HepG2 (cell line): ENCODE measurements at regions not wholly inside any gene's neighbourhood (a gene's known extent, or its start where the extent isn't known, plus 50 kb on each side); places are given as distances from the start of the nearest gene placed in this dataset.

Experiments used
- ATAC-seq: fragments of 200-7000 bp; cut with Tn5 transposase; 3 replicates; pipeline ENCODE4 v1.9.1; 2020; ENCODE audit warnings: mild to moderate bottlenecking, moderate library complexity
- BruUV-seq: library from RNA; stranded (reverse); fragments of 400-500 nt; replicated peaks from 2 replicates; lab custom pipeline; 2021; lab: Mats Ljungman, UMichigan
- CTCF ChIA-PET: fragments of 300-600 bp; formaldehyde crosslinking; extraction: SDS; loops from one replicate; lab custom pipeline; 2021; ENCODE audit warnings: low total read pairs, inconsistent platforms, low intra/inter-chr PET ratio; lab: Yijun Ruan, JAX
- POLR2A ChIA-PET: fragments of 350-600 bp; sonication (Branson Sonifier 250); formaldehyde crosslinking; loops from one replicate; lab custom pipeline; 2020; ENCODE audit warnings: antibody characterized with exemption, inconsistent platforms; lab: Yijun Ruan, JAX
- DNase-seq: peaks from one replicate; pipeline ENCODE4 v3.0.0-alpha.2; 2015; ENCODE audit warnings: low spot score
- FAIRE-seq: peaks from 3 replicates; lab custom pipeline; 2011; peaks lifted over from hg19 to GRCh38; lab: Jason Lieb, UNC
- H2AFZ ChIP-seq: one replicate; pipeline ENCODE4 v1.6.1; 2011; ENCODE audit warnings: low read length, inconsistent platforms
- H3K27ac ChIP-seq: fragments of 300-600 bp; 3 replicates; pipeline ENCODE4 v1.8.0; 2011; ENCODE audit warnings: mixed run types, mild to moderate bottlenecking, mixed read lengths, low read length, inconsistent platforms; ENCODE audit not compliant: insufficient read depth; ENCODE audit errors: extremely low read length
- H3K27me3 ChIP-seq, 2 experiments: fragments of 200-600 bp in 1 of 2; 2 replicates in 1 of 2; 3 replicates in 1 of 2; pipeline versions ENCODE4 v1.6.0 to v1.8.0; 2011; ENCODE audit warnings: low read length in 2 of 2, mild to moderate bottlenecking in 2 of 2, moderate library complexity in 2 of 2, inconsistent platforms in 1 of 2; ENCODE audit not compliant: insufficient read depth in 2 of 2, control insufficient read depth in 1 of 2
- H3K36me3 ChIP-seq, 2 experiments: fragments of 200-600 bp in 1 of 2; replicated peaks in 1 of 2; 2 replicates in 1 of 2; 3 replicates in 1 of 2; pipeline versions ENCODE4 v1.5.1 to v1.8.0; 2011; ENCODE audit warnings: low read length in 2 of 2, inconsistent platforms in 1 of 2; ENCODE audit not compliant: insufficient read depth in 2 of 2, control insufficient read depth in 1 of 2
- H3K4me1 ChIP-seq: 2 replicates; pipeline ENCODE4 v1.5.1; 2012; ENCODE audit warnings: low read length, inconsistent platforms; ENCODE audit not compliant: insufficient read depth
- H3K4me2 ChIP-seq: 2 replicates; pipeline ENCODE4 v1.6.0; 2011; ENCODE audit warnings: low read depth, low read length, inconsistent platforms
- H3K4me3 ChIP-seq, 3 experiments: fragments of 200-600 bp in 1 of 3; sonication (generic), shearing (Covaris generic) in 1 of 3; replicated peaks in 1 of 3; 2 replicates each; pipeline ENCODE4 v1.5.1; 2011 to 2016; ENCODE audit warnings: low read length in 3 of 3, inconsistent platforms in 2 of 3, low read depth in 2 of 3, mild to moderate bottlenecking in 2 of 3, control low read depth in 1 of 3, mixed read lengths in 1 of 3; ENCODE audit not compliant: insufficient read depth in 1 of 3
- H3K79me2 ChIP-seq: one replicate; pipeline ENCODE4 v1.6.1; 2011; ENCODE audit warnings: low read length, inconsistent platforms; ENCODE audit not compliant: insufficient read depth
- H3K9ac ChIP-seq: 2 replicates; pipeline ENCODE4 v1.6.0; 2011; ENCODE audit warnings: mild to moderate bottlenecking, low read depth, low read length, inconsistent platforms; ENCODE audit not compliant: insufficient read depth
- H3K9me3 ChIP-seq: 2 replicates; pipeline ENCODE4 v1.5.1; 2012; ENCODE audit warnings: mild to moderate bottlenecking, low read length
- H4K20me1 ChIP-seq: 2 replicates; pipeline ENCODE4 v1.6.0; 2011; ENCODE audit warnings: inconsistent platforms, mild to moderate bottlenecking, low read length, moderate library complexity; ENCODE audit not compliant: insufficient read depth
- ELF4 ChIP-seq: sonication (generic); formaldehyde crosslinking; IDR thresholded peaks from 2 replicates; pipeline ENCODE4 v1.5.0; 2020; ENCODE audit warnings: missing genetic modification reagents, mild to moderate bottlenecking, moderate library complexity, borderline replicate concordance
- FOXP1 ChIP-seq, 2 experiments: fragments of 450-650 bp in 1 of 2; IDR thresholded peaks; 2 replicates each; pipeline ENCODE4 v1.6.1; 2017 to 2018; ENCODE audit warnings: antibody characterized with exemption in 1 of 2
- KDM6A ChIP-seq: IDR thresholded peaks from 2 replicates; pipeline ENCODE4 v1.6.1; 2016; ENCODE audit warnings: low read depth
- MIER2 ChIP-seq: IDR thresholded peaks from 2 replicates; pipeline ENCODE4 v1.6.1; 2016; ENCODE audit warnings: missing biosample characterization, missing genetic modification reagents
- POLR2A ChIP-seq, 2 experiments: IDR thresholded peaks; 2 replicates each; pipeline ENCODE4 v1.6.1; 2011; ENCODE audit warnings: low read depth in 2 of 2, low read length in 2 of 2, mild to moderate bottlenecking in 1 of 2, moderate library complexity in 1 of 2; ENCODE audit not compliant: insufficient read depth in 1 of 2
- RXRA ChIP-seq: sonication (generic); formaldehyde crosslinking; IDR thresholded peaks from 2 replicates; pipeline ENCODE4 v1.5.1; 2020; ENCODE audit warnings: missing genetic modification reagents
- TARDBP ChIP-seq: sonication (generic); formaldehyde crosslinking; IDR thresholded peaks from 2 replicates; pipeline ENCODE4 v1.8.0; 2022; ENCODE audit warnings: mild to moderate bottlenecking, missing genetic modification reagents
- TBX2 ChIP-seq: sonication (generic); formaldehyde crosslinking; IDR thresholded peaks from 2 replicates; pipeline ENCODE4 v1.5.0; 2020; ENCODE audit warnings: missing genetic modification reagents, mild to moderate bottlenecking, borderline replicate concordance
- ZFP36L1 ChIP-seq: sonication (generic); formaldehyde crosslinking; IDR thresholded peaks from 2 replicates; pipeline ENCODE4 v1.8.0; 2022; ENCODE audit warnings: mild to moderate bottlenecking, missing genetic modification reagents, moderate library complexity
- ZFY ChIP-seq: sonication (generic); formaldehyde crosslinking; IDR thresholded peaks from 2 replicates; pipeline ENCODE4 v1.4.0; 2020; ENCODE audit warnings: missing genetic modification reagents
- ZKSCAN5 ChIP-seq: sonication (generic); formaldehyde crosslinking; IDR thresholded peaks from 2 replicates; pipeline ENCODE4 v1.5.1; 2020; ENCODE audit warnings: mild to moderate bottlenecking, missing genetic modification reagents
- ZNF205 ChIP-seq: IDR thresholded peaks from 2 replicates; pipeline ENCODE4 v1.6.1; 2018; ENCODE audit warnings: missing biosample characterization, missing genetic modification reagents
- ZNF713 ChIP-seq: sonication (generic); formaldehyde crosslinking; IDR thresholded peaks from 2 replicates; pipeline ENCODE4 v1.4.0; 2020; ENCODE audit warnings: mild to moderate bottlenecking, missing genetic modification reagents
- ZNF792 ChIP-seq: IDR thresholded peaks from 2 replicates; pipeline ENCODE4 v1.6.1; 2016
- WGBS: methylation state at CpG from one replicate; pipeline ENCODE4 v1.1.6; 2017; ENCODE audit warnings: low lambda C conversion rate; 5-methylcytosine and 5-hydroxymethylcytosine counted together
- in situ Hi-C: cut with HindIII; loops from 2 replicates; pipeline ENCODE4 v1.10.0; 2017; ENCODE audit warnings: low pct_unique_long_range_greater_than_20kb; ENCODE audit not compliant: extremely low pct_ligation_motif_present
- intact Hi-C: fragments of 100-400 bp; cut with micrococcal nuclease; formaldehyde crosslinking; loops from one replicate; pipeline ENCODE4 v1.10.0; 2022; ENCODE audit not compliant: unreplicated experiment
- TF ChIP-seq, protein P1 (sequence below): sonication (generic); formaldehyde crosslinking; IDR thresholded peaks from 2 replicates; pipeline ENCODE4 v1.5.1; 2020; ENCODE audit warnings: mild to moderate bottlenecking, missing genetic modification reagents, moderate library complexity
- TF ChIP-seq, protein P2 (sequence below): sonication (generic); formaldehyde crosslinking; IDR thresholded peaks from 2 replicates; pipeline ENCODE4 v1.8.0; 2022; ENCODE audit warnings: missing genetic modification reagents, mild to moderate bottlenecking, moderate library complexity, borderline replicate concordance
- TF ChIP-seq, protein P3 (sequence below): sonication (generic); formaldehyde crosslinking; IDR thresholded peaks from 2 replicates; pipeline ENCODE4 v1.5.0; 2020; ENCODE audit warnings: mild to moderate bottlenecking, missing genetic modification reagents, borderline replicate concordance

DNA sequence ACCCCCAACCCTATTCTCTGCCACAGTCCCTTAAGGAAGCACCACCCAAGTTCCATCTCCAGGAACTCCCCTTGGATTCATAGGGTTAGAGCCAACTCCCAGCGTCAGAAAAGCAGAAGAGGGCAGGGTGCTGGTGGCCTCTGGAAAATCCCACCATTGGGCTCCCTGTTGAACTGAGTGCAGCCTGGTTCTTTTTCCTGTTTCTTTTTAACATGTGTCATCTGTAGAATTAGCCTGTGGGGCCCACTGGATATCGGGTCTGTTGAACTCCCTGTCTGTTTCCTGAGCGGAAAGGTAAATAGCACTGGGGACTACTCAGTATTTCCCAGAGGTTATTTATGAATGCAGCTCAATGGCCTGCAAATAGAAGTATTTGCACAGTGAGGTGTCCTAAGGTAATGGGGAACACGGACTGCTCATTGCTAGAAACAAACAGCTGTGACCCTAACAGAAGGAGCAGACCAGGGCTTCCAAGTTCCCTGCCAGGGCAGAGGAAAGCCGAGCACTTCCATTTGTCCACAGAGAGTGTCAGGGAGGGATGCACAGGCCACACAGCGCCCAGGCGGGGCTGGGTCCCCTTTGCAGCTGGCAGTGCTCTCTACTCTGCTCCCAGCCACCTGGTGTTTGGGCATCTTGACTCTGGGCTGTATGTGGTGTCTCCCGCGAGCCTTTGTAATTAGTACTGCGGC lies 102.6 kb downstream of the FHDC1 start:
- Histone ChIP-seq H3K9me3 (0 out of 2 replicates have a peak, but pooled peaks cover 7% of the 10 kb centered on the region), H3K4me1 (peaks cover 33% of the 10 kb centered on the region), H3K4me3 (peak overlapping the region in 2 of 3 experiments; percentile 14 to 62; a peak in 4 of 6 replicates), H4K20me1 (no peaks in the 10 kb centered on the region), H3K27me3 (no peaks in the 10 kb centered on the region), H3K9ac (peak overlapping the region; percentile 12; the same call in 1 of the 2 replicates), H2AFZ (peak overlapping the region; percentile 69), H3K79me2 (no peaks in the 10 kb centered on the region), H3K27ac (peak overlapping the region; percentile 64), H3K36me3 (no peaks in the 10 kb centered on the region), H3K4me2 (peak overlapping the region; percentile 79)
- ATAC-seq, result peak; percentile 96
- intact Hi-C loops, result no loop called here
- CTCF ChIA-PET, result no interaction called here
- POLR2A ChIA-PET, result interaction anchor here (0.6 kb wide), 1 partner anchor 82 kb away, joined by 3 read pairs; no protein-coding TSS in a partner anchor
- in situ Hi-C loops, result no loop called here
- WGBS, result under 1% methylated on average over 5 of the region's 10 CpGs
- BruUV-seq, result no TSS peak
- peak; percentile 88 for FAIRE-seq
- peak; percentile 87 for DNase-seq
- TF ChIP-seq, protein P1, sequence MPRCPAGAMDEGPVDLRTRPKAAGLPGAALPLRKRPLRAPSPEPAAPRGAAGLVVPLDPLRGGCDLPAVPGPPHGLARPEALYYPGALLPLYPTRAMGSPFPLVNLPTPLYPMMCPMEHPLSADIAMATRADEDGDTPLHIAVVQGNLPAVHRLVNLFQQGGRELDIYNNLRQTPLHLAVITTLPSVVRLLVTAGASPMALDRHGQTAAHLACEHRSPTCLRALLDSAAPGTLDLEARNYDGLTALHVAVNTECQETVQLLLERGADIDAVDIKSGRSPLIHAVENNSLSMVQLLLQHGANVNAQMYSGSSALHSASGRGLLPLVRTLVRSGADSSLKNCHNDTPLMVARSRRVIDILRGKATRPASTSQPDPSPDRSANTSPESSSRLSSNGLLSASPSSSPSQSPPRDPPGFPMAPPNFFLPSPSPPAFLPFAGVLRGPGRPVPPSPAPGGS (CRISPR knock-in tag), result peak; percentile 73; the same call in 1 of the 2 replicates
- TF ChIP-seq ZNF792 (peak; percentile 46; the same call in 1 of the 2 replicates), TARDBP (peak; percentile 54), ZKSCAN5 (no peak), ELF4 (CRISPR knock-in tag) (no peak), TBX2 (CRISPR knock-in tag) (peak; percentile 81), MIER2 (CRISPR knock-in tag) (peak; percentile 28; the same call in 1 of the 2 replicates), KDM6A (CRISPR knock-in tag) (peak; percentile 38; the same call in 1 of the 2 replicates), POLR2A (IDR thresholded peaks at IDR 0.05; ENCODE audit: insufficient read depth in 1 of 2, low read depth in 2 of 2, low read length in 2 of 2) (0 out of 4 replicates have a peak, but pooled peaks of 1 of the 2 experiments have one; percentile 39), ZFP36L1 (CRISPR knock-in tag) (no peak), RXRA (peak; percentile 93), ZFY (peak; percentile 41), ZNF713 (CRISPR knock-in tag) (0 out of 2 replicates have a peak, but pooled peaks have one; percentile 45), ZNF205 (peak; percentile 30; the same call in 1 of the 2 replicates), FOXP1 (IDR thresholded peaks at IDR 0.05) (no peak), FOXP1 (CRISPR knock-in tag; IDR thresholded peaks at IDR 0.05) (peak; percentile 80; the same call in 1 of the 2 replicates)
- TF ChIP-seq, protein P2, sequence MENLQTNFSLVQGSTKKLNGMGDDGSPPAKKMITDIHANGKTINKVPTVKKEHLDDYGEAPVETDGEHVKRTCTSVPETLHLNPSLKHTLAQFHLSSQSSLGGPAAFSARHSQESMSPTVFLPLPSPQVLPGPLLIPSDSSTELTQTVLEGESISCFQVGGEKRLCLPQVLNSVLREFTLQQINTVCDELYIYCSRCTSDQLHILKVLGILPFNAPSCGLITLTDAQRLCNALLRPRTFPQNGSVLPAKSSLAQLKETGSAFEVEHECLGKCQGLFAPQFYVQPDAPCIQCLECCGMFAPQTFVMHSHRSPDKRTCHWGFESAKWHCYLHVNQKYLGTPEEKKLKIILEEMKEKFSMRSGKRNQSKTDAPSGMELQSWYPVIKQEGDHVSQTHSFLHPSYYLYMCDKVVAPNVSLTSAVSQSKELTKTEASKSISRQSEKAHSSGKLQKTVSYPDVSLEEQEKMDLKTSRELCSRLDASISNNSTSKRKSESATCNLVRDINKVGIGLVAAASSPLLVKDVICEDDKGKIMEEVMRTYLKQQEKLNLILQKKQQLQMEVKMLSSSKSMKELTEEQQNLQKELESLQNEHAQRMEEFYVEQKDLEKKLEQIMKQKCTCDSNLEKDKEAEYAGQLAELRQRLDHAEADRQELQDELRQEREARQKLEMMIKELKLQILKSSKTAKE (CRISPR knock-in tag), result peak; percentile 55; the same call in 1 of the 2 replicates
- TF ChIP-seq, protein P3, sequence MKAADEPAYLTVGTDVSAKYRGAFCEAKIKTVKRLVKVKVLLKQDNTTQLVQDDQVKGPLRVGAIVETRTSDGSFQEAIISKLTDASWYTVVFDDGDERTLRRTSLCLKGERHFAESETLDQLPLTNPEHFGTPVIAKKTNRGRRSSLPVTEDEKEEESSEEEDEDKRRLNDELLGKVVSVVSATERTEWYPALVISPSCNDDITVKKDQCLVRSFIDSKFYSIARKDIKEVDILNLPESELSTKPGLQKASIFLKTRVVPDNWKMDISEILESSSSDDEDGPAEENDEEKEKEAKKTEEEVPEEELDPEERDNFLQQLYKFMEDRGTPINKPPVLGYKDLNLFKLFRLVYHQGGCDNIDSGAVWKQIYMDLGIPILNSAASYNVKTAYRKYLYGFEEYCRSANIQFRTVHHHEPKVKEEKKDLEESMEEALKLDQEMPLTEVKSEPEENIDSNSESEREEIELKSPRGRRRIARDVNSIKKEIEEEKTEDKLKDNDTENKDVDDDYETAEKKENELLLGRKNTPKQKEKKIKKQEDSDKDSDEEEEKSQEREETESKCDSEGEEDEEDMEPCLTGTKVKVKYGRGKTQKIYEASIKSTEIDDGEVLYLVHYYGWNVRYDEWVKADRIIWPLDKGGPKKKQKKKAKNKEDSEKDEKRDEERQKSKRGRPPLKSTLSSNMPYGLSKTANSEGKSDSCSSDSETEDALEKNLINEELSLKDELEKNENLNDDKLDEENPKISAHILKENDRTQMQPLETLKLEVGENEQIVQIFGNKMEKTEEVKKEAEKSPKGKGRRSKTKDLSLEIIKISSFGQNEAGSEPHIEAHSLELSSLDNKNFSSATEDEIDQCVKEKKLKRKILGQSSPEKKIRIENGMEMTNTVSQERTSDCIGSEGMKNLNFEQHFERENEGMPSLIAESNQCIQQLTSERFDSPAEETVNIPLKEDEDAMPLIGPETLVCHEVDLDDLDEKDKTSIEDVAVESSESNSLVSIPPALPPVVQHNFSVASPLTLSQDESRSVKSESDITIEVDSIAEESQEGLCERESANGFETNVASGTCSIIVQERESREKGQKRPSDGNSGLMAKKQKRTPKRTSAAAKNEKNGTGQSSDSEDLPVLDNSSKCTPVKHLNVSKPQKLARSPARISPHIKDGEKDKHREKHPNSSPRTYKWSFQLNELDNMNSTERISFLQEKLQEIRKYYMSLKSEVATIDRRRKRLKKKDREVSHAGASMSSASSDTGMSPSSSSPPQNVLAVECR, result peak; percentile 33; the same call in 1 of the 2 replicates
